ENCODE measurements at regions not wholly inside any gene's neighbourhood (a gene's known extent, or its start where the extent isn't known, plus 50 kb on each side); places are given as distances from the start of the nearest gene placed in this dataset.

DNA sequence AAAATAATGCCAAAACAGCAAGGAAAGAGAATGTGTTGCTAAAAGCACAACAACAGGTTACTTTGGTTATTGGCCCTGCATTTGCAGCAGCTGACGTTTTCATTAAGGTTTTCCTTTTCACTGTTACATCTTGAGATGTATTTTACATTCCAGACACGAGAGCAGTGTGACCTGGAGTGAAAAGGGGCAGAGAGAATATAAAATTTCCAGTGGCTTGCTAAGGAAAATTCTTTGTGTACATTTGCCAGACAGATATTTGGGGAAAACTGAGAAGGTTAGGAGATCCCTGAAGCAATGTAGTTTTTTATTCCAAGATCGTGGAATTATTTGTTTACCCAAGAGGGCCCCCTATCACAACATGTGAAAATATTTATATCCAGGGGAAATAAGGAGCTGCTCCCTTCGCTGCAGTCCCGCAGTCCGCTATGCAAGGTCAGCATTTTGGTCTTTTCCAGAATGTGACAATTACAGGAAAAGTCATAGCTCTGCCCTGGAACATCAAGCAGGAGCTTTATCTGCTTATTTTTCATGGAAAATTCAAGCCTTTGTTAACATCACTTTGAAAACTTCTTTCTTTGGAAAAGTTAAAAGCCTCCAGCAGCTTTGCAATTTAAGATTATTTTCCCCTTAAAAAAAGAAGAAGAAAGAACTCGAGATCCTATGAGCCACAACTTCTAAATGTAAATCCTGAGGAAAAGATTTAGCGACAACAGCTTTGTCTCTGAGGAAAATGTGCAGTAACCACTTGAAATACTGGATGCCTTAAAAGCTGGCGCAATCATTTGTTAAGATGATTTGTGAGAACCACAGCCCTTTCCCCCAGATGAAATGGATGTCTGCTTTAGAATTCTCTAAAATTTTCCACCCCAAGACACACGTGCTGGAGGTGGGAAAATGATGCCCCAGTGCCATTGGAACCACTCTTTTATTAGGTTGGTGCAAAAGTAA, 256.4 kb upstream of the TPM1 start:
- TF ChIP-seq, protein P1, sequence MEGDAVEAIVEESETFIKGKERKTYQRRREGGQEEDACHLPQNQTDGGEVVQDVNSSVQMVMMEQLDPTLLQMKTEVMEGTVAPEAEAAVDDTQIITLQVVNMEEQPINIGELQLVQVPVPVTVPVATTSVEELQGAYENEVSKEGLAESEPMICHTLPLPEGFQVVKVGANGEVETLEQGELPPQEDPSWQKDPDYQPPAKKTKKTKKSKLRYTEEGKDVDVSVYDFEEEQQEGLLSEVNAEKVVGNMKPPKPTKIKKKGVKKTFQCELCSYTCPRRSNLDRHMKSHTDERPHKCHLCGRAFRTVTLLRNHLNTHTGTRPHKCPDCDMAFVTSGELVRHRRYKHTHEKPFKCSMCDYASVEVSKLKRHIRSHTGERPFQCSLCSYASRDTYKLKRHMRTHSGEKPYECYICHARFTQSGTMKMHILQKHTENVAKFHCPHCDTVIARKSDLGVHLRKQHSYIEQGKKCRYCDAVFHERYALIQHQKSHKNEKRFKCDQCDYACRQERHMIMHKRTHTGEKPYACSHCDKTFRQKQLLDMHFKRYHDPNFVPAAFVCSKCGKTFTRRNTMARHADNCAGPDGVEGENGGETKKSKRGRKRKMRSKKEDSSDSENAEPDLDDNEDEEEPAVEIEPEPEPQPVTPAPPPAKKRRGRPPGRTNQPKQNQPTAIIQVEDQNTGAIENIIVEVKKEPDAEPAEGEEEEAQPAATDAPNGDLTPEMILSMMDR (IDR thresholded peaks at IDR 0.05 in 8 of 11, conservative IDR thresholded peaks at IDR 0.05 in 3 of 11) = no peak
- TF ChIP-seq POLR2A (IDR thresholded peaks at IDR 0.05) = no peak
